Glutamatergic neuron (in vitro differentiated cells): ENCODE measurements at regions not wholly inside any gene's neighbourhood (a gene's known extent, or its start where the extent isn't known, plus 50 kb on each side); places are given as distances from the start of the nearest gene placed in this dataset.

Source experiments
- DNase-seq: peaks from one replicate; pipeline ENCODE4 v3.0.0; 2022
- H3K27ac Mint-ChIP-seq: one replicate; pipeline ENCODE4 v1.8.0; 2020; ENCODE audit warnings: mild to moderate bottlenecking, mixed read lengths, inconsistent platforms; ENCODE audit not compliant: unreplicated experiment
- H3K27me3 Mint-ChIP-seq: one replicate; pipeline ENCODE4 v1.8.0; 2020; ENCODE audit warnings: mild to moderate bottlenecking, moderate library complexity, mixed read lengths, inconsistent platforms; ENCODE audit not compliant: unreplicated experiment
- H3K36me3 Mint-ChIP-seq: one replicate; pipeline ENCODE4 v1.8.0; 2020; ENCODE audit warnings: mild to moderate bottlenecking, mixed read lengths, inconsistent platforms; ENCODE audit not compliant: unreplicated experiment
- H3K4me1 Mint-ChIP-seq: one replicate; pipeline ENCODE4 v1.8.0; 2020; ENCODE audit warnings: mild to moderate bottlenecking, low read depth, mixed read lengths, inconsistent platforms; ENCODE audit not compliant: unreplicated experiment
- H3K4me3 Mint-ChIP-seq: one replicate; pipeline ENCODE4 v1.8.0; 2020; ENCODE audit warnings: mild to moderate bottlenecking, mixed read lengths, inconsistent platforms; ENCODE audit not compliant: unreplicated experiment
- H3K9me3 Mint-ChIP-seq: one replicate; pipeline ENCODE4 v1.8.0; 2020; ENCODE audit warnings: mild to moderate bottlenecking, moderate library complexity, mixed read lengths, inconsistent platforms; ENCODE audit not compliant: unreplicated experiment
- TF ChIP-seq, protein P1 (sequence below): fragments of 200-600 bp; sonication (generic); IDR thresholded peaks from one replicate; pipeline ENCODE4 v1.5.0; 2021; ENCODE audit not compliant: partially characterized antibody, unreplicated experiment

DNA sequence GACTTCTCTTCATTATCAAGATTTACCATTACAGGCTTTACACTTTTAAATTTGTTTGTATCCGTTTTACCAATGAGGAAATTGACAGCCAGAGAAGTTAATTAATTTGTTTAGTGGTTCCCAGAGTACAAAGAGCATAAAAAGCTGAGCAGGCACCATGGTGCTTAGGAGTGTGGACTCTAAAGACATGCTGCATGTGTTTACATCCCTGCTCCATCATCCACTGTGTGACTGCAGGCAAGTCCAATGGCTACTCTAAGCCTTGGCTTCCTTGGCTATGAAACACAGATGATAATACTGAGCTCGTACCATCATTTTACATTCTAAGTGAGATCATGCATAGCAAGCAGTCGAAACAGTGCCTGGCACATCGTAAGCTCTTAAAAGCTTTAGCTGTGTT is 108.0 kb upstream of the SLC35G4 start:
- Mint-ChIP-seq H3K4me3 (no peak overlapping the region), H3K36me3 (no peaks in the 10 kb centered on the region), H3K27me3 (no peaks in the 10 kb centered on the region), H3K27ac (no peak overlapping the region), H3K4me1 (peaks cover 5% of the 10 kb centered on the region), H3K9me3 (peaks cover 2% of the 10 kb centered on the region)
- TF ChIP-seq, protein P1, sequence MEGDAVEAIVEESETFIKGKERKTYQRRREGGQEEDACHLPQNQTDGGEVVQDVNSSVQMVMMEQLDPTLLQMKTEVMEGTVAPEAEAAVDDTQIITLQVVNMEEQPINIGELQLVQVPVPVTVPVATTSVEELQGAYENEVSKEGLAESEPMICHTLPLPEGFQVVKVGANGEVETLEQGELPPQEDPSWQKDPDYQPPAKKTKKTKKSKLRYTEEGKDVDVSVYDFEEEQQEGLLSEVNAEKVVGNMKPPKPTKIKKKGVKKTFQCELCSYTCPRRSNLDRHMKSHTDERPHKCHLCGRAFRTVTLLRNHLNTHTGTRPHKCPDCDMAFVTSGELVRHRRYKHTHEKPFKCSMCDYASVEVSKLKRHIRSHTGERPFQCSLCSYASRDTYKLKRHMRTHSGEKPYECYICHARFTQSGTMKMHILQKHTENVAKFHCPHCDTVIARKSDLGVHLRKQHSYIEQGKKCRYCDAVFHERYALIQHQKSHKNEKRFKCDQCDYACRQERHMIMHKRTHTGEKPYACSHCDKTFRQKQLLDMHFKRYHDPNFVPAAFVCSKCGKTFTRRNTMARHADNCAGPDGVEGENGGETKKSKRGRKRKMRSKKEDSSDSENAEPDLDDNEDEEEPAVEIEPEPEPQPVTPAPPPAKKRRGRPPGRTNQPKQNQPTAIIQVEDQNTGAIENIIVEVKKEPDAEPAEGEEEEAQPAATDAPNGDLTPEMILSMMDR: no peak
- DNase-seq: no peak

DNA sequence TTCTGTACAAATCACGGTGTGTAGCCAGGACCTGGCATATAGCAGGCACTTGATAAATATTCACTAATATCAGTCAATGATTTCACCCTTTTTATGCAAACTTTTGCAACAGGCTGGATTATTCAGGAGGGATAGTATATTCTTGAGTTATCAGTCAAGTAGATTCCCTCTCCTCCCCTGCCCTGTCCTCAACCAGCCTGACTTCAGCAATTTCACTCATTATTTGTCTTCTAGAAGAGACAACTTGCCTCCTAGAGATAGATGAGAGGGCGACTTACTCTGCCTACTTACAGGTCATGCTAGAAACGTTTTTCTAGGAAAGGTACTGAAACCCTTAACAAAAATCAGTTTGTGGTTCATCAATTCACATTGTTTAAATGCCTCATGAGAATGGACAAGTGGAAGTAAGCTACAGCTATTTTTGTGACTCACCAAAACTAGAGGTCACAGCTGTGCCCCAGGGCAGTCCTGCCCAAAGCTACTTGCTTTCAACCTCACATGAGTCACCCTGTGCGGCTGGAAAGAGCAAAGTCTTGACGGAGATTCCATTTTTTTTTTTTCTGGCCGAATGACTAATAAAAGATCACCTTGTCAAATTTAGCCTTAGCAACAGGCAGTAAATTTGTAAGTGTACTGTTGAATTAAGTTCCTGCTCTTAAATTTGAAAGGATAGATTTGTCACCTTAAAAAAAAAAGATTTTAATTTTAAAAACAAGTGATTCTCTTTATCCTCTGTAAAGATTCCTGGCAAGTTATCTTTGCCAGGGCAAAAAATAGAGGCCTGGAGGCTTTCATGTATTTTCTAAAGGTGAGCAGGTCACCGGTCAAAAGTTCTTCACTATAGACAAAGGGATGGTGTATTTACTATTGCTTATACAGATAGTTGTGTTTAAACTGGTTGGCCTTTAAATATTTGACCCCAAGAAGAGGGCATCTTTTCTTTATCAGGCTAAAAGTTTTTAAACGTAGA is 109.0 kb upstream of the SLC35G4 start:
- Mint-ChIP-seq H3K27ac (no peak overlapping the region), H3K9me3 (peaks cover 4% of the 10 kb centered on the region), H3K36me3 (no peaks in the 10 kb centered on the region), H3K4me1 (peaks cover 5% of the 10 kb centered on the region), H3K27me3 (no peaks in the 10 kb centered on the region), H3K4me3 (no peak overlapping the region)
- DNase-seq: no peak
- TF ChIP-seq, protein P1: no peak

GRCh38 chr18:11498821-11499220 is 110.6 kb upstream of the SLC35G4 start:
- TF ChIP-seq, protein P1: no peak
- no peak overlapping the region for H3K4me3 Mint-ChIP-seq
- H3K27me3 Mint-ChIP-seq: no peaks in the 10 kb centered on the region
- H3K27ac Mint-ChIP-seq: no peak overlapping the region
- no peak for DNase-seq
- peaks cover 5% of the 10 kb centered on the region for H3K4me1 Mint-ChIP-seq
- H3K36me3 Mint-ChIP-seq: no peaks in the 10 kb centered on the region
- H3K9me3 Mint-ChIP-seq: peaks cover 4% of the 10 kb centered on the region

- no peaks in the 10 kb centered on the region for H3K36me3 Mint-ChIP-seq
- peak; percentile 42 for DNase-seq
- TF ChIP-seq, protein P1: no peak
- H3K4me1 Mint-ChIP-seq: peaks cover 5% of the 10 kb centered on the region
- peak overlapping the region; percentile 45 for H3K4me3 Mint-ChIP-seq
- no peaks in the 10 kb centered on the region for H3K27me3 Mint-ChIP-seq
- H3K9me3 Mint-ChIP-seq: peaks cover 4% of the 10 kb centered on the region
- H3K27ac Mint-ChIP-seq: peak overlapping the region; percentile 9
Observed at GRCh38 chr18:11497585-11497984, 111.8 kb upstream of the SLC35G4 start.

GRCh38 chr18:11496526-11497172 is 112.7 kb upstream of the SLC35G4 start:
- no peak for DNase-seq
- TF ChIP-seq, protein P1: no peak
- Mint-ChIP-seq H3K27me3 (no peaks in the 10 kb centered on the region), H3K4me1 (peaks cover 5% of the 10 kb centered on the region), H3K36me3 (no peaks in the 10 kb centered on the region), H3K27ac (no peak overlapping the region), H3K9me3 (peaks cover 4% of the 10 kb centered on the region), H3K4me3 (no peak overlapping the region)
